ENCODE measurements at regions not wholly inside any gene's neighbourhood (a gene's known extent, or its start where the extent isn't known, plus 50 kb on each side); places are given as distances from the start of the nearest gene placed in this dataset.

DNA sequence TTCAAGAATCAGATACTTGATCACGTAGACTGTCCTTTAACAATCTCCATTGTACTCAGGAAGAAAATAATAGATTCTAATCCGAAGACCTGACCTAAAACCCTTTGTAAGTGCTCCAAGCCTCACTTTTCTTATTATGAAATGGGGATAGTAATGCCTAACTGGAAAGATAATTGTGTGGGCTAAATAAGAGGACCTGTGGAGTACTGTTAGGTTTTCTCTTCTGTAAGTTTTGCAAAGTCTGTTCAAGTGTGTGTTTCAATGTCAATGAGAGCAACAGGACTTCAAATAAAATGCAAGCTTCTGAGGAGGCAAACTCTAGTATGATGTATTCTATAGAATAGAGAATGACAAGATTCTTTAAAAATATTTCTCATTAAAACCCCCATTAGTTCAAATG lies 348.6 kb downstream of the USP25 start:
- H3K27ac ChIP-seq: no peak overlapping the region
- TF ChIP-seq ZFX (IDR thresholded peaks at IDR 0.05): no peak
- TF ChIP-seq, protein P1, sequence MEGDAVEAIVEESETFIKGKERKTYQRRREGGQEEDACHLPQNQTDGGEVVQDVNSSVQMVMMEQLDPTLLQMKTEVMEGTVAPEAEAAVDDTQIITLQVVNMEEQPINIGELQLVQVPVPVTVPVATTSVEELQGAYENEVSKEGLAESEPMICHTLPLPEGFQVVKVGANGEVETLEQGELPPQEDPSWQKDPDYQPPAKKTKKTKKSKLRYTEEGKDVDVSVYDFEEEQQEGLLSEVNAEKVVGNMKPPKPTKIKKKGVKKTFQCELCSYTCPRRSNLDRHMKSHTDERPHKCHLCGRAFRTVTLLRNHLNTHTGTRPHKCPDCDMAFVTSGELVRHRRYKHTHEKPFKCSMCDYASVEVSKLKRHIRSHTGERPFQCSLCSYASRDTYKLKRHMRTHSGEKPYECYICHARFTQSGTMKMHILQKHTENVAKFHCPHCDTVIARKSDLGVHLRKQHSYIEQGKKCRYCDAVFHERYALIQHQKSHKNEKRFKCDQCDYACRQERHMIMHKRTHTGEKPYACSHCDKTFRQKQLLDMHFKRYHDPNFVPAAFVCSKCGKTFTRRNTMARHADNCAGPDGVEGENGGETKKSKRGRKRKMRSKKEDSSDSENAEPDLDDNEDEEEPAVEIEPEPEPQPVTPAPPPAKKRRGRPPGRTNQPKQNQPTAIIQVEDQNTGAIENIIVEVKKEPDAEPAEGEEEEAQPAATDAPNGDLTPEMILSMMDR (conservative IDR thresholded peaks at IDR 0.05): no peak

GRCh38 chr21:16079830-16080229 lies 350.0 kb downstream of the USP25 start:
- no peak overlapping the region for H3K27ac ChIP-seq

GRCh38 chr21:16081304-16081703 lies 351.5 kb downstream of the USP25 start:
- TF ChIP-seq ZFX (IDR thresholded peaks at IDR 0.05): no peak
- TF ChIP-seq, protein P1 (conservative IDR thresholded peaks at IDR 0.05): no peak
- no peak overlapping the region for H3K27ac ChIP-seq

More at GRCh38 chr21:16079830-16080229, 350.0 kb downstream of the USP25 start:
- TF ChIP-seq, protein P1 (conservative IDR thresholded peaks at IDR 0.05): no peak
- TF ChIP-seq ZFX (IDR thresholded peaks at IDR 0.05): no peak

- TF ChIP-seq, protein P1 (conservative IDR thresholded peaks at IDR 0.05): peak; percentile 80
- no peak for TF ChIP-seq ZFX (IDR thresholded peaks at IDR 0.05)
- no peak overlapping the region for H3K27ac ChIP-seq
Measured at GRCh38 chr21:16082038-16082816, 352.4 kb downstream of the USP25 start.

- peak overlapping the region; percentile 73; the same call in 1 of the 2 replicates for H3K27ac ChIP-seq
Measured at GRCh38 chr21:16084776-16085364, 355.1 kb downstream of the USP25 start.

GRCh38 chr21:16085421-16085820 lies 355.6 kb downstream of the USP25 start:
- H3K27ac ChIP-seq: peak overlapping the region; percentile 73; the same call in 1 of the 2 replicates

More at GRCh38 chr21:16084776-16085364, 355.1 kb downstream of the USP25 start:
- TF ChIP-seq, protein P1 (conservative IDR thresholded peaks at IDR 0.05): peak; percentile 38
- TF ChIP-seq ZFX (IDR thresholded peaks at IDR 0.05): no peak

More at GRCh38 chr21:16085421-16085820, 355.6 kb downstream of the USP25 start:
- TF ChIP-seq ZFX (IDR thresholded peaks at IDR 0.05): no peak
- TF ChIP-seq, protein P1 (conservative IDR thresholded peaks at IDR 0.05): no peak

Measured in C4-2B (cell line).